Activated T-cell treated with anti-CD3 and anti-CD28 coated beads, Interleukin-2, amount 50 U/mL, for 4 hours (primary cell): ENCODE measurements at regions not wholly inside any gene's neighbourhood (a gene's known extent, or its start where the extent isn't known, plus 50 kb on each side); places are given as distances from the start of the nearest gene placed in this dataset.
"Not testable (repeated sequence)": the region's sequence is repeated elsewhere in the genome, so short reads cannot be mapped to it uniquely, and the experiment has no call there.

Source experiments
- ATAC-seq, 2 donors: fragments of 200-7000 bp; cut with Tn5 transposase; one replicate each; pipeline ENCODE4 v1.10.0; 2021
- DNase-seq: peaks from one replicate; pipeline ENCODE4 v3.0.0-alpha.2; 2020
- H3K27me3 Mint-ChIP-seq: one replicate; pipeline ENCODE4 v1.8.0; 2021; ENCODE audit warnings: low read depth, mixed read lengths
- H3K36me3 Mint-ChIP-seq: one replicate; pipeline ENCODE4 v1.8.0; 2022; ENCODE audit warnings: mixed read lengths; ENCODE audit not compliant: insufficient read depth
- H3K4me1 Mint-ChIP-seq: one replicate; pipeline ENCODE4 v1.8.0; 2021; ENCODE audit warnings: low read depth, mixed read lengths
- H3K4me3 Mint-ChIP-seq: one replicate; pipeline ENCODE4 v1.8.0; 2021; ENCODE audit warnings: mild to moderate bottlenecking, moderate library complexity, mixed read lengths
- H3K9me3 Mint-ChIP-seq: one replicate; pipeline ENCODE4 v1.8.0; 2021; ENCODE audit warnings: mixed read lengths

GRCh38 chrX:128581615-128582014 is 529.4 kb upstream of the ACTRT1 start:
- DNase-seq: no peak
- H3K4me1 Mint-ChIP-seq: no peaks in the 10 kb centered on the region
- no peaks in the 10 kb centered on the region for H3K36me3 Mint-ChIP-seq
- no peaks in the 10 kb centered on the region for H3K9me3 Mint-ChIP-seq
- H3K4me3 Mint-ChIP-seq: no peak overlapping the region
- no peaks in the 10 kb centered on the region for H3K27me3 Mint-ChIP-seq
- ATAC-seq: no peak

- no peak for ATAC-seq
- no peak for DNase-seq
- no peaks in the 10 kb centered on the region for H3K27me3 Mint-ChIP-seq
- H3K9me3 Mint-ChIP-seq: no peaks in the 10 kb centered on the region
- no peaks in the 10 kb centered on the region for H3K36me3 Mint-ChIP-seq
- no peaks in the 10 kb centered on the region for H3K4me1 Mint-ChIP-seq
- no peak overlapping the region for H3K4me3 Mint-ChIP-seq
Observed at GRCh38 chrX:128543114-128543513, 490.9 kb upstream of the ACTRT1 start.

DNA sequence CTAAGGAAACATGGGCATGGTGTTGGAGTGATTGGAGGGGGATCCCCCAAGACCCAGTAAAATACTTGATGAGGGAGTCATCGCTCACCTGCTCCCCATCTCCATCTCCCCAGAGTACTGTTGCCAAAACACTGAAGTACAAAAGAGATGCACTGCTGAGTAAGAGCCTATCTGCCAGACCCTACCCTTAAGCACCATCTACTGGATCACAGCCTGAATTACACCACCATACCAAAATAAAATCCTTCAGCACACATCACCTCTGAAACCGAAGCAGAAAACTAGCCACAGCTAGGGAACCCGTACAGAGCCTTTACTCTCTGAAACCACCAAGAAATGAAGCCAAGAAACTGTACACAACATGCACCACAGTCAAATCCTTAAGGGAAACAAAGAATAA is 466.3 kb upstream of the ACTRT1 start:
- no peak for ATAC-seq
- Mint-ChIP-seq H3K9me3 (no peaks in the 10 kb centered on the region), H3K27me3 (no peaks in the 10 kb centered on the region), H3K36me3 (no peaks in the 10 kb centered on the region), H3K4me3 (no peak overlapping the region), H3K4me1 (no peaks in the 10 kb centered on the region)
- no peak for DNase-seq

- Mint-ChIP-seq H3K4me1 (no peaks in the 10 kb centered on the region), H3K9me3 (no peaks in the 10 kb centered on the region), H3K36me3 (no peaks in the 10 kb centered on the region), H3K27me3 (no peaks in the 10 kb centered on the region), H3K4me3 (no peak overlapping the region)
- DNase-seq (no peak), ATAC-seq (no peak)
Observed at GRCh38 chrX:128517691-128518090, 465.5 kb upstream of the ACTRT1 start.

DNA sequence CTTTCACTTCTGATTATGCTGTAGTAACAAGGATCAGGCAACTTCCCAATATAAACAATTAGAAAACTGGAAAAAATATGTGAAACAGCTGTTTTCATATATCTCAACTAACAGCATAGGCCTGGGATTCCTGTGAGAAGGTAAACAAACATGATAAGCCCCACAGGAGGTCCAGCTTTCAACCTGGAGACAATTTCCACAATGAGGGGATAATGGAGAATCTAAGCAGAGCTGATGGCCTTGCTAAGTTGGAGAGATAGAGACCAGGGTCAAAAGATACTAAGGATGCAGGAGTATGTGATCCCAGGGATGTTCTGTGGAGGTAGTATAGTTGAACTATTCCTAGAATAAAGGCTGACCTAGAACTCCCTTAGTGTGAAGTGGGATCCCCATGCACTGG is 452.3 kb upstream of the ACTRT1 start:
- H3K4me1 Mint-ChIP-seq: no peaks in the 10 kb centered on the region
- no peaks in the 10 kb centered on the region for H3K9me3 Mint-ChIP-seq
- no peaks in the 10 kb centered on the region for H3K27me3 Mint-ChIP-seq
- no peak overlapping the region for H3K4me3 Mint-ChIP-seq
- DNase-seq: no peak
- no peaks in the 10 kb centered on the region for H3K36me3 Mint-ChIP-seq
- no peak for ATAC-seq

- Mint-ChIP-seq H3K36me3 (no peaks in the 10 kb centered on the region), H3K4me3 (no peak overlapping the region), H3K27me3 (no peaks in the 10 kb centered on the region), H3K9me3 (peaks cover 5% of the 10 kb centered on the region), H3K4me1 (no peaks in the 10 kb centered on the region)
- DNase-seq (no peak), ATAC-seq (no peak)
Observed at GRCh38 chrX:128464116-128464515, 411.9 kb upstream of the ACTRT1 start.

DNA sequence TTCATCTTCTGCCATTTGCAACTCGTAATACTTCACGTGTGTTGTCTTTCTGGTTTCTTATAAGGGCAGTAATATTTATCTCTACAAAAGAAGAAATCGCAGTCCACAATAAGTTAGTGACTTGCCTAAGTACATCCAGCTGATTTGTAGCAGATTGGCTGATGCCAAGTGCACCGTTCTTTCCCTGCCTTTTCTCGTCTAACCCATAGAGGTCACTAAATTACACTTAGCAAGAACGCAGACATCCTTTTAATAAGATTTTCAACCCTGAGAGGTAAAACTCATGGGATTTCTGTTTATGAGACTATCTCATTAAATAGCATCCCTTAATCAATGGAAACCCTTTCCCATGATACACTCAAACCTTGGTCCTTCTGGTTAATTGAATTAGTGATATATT is 408.6 kb upstream of the ACTRT1 start:
- Mint-ChIP-seq H3K27me3 (no peaks in the 10 kb centered on the region), H3K4me1 (no peaks in the 10 kb centered on the region), H3K4me3 (no peak overlapping the region), H3K36me3 (no peaks in the 10 kb centered on the region), H3K9me3 (peaks cover 3% of the 10 kb centered on the region)
- ATAC-seq: no peak
- DNase-seq: no peak

GRCh38 chrX:128458888-128459287 is 406.7 kb upstream of the ACTRT1 start:
- ATAC-seq: no peak
- DNase-seq: no peak
- peaks cover 7% of the 10 kb centered on the region for H3K9me3 Mint-ChIP-seq
- no peak overlapping the region for H3K4me3 Mint-ChIP-seq
- no peaks in the 10 kb centered on the region for H3K27me3 Mint-ChIP-seq
- H3K36me3 Mint-ChIP-seq: no peaks in the 10 kb centered on the region
- H3K4me1 Mint-ChIP-seq: no peaks in the 10 kb centered on the region

- Mint-ChIP-seq H3K4me1 (no peaks in the 10 kb centered on the region), H3K36me3 (no peaks in the 10 kb centered on the region), H3K4me3 (no peak overlapping the region), H3K9me3 (peaks cover 6% of the 10 kb centered on the region), H3K27me3 (no peaks in the 10 kb centered on the region)
- DNase-seq (no peak), ATAC-seq (no peak)
Observed at GRCh38 chrX:128457674-128458073, 405.5 kb upstream of the ACTRT1 start.

DNA sequence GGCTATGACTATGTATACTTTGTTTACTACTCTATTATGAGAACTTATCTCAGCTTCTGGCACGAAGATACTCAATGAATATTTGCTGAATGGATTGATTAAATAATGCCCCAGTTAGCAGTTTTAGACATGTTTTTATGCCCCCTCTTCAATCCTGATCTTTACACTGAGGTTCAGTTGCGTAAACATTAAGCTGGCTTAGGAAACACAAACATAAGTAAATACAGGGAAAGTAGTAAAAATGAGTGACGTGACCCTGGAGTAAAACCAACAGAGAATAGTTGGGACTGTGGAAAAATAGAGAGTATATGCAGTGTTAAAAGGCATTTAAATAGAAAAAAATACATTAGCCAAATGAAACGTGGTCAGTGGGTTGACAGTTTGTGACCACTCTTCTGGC is 387.0 kb upstream of the ACTRT1 start:
- H3K27me3 Mint-ChIP-seq: no peaks in the 10 kb centered on the region
- H3K4me3 Mint-ChIP-seq: no peak overlapping the region
- H3K9me3 Mint-ChIP-seq: no peaks in the 10 kb centered on the region
- ATAC-seq: no peak
- no peak for DNase-seq
- no peaks in the 10 kb centered on the region for H3K4me1 Mint-ChIP-seq
- H3K36me3 Mint-ChIP-seq: no peaks in the 10 kb centered on the region

DNA sequence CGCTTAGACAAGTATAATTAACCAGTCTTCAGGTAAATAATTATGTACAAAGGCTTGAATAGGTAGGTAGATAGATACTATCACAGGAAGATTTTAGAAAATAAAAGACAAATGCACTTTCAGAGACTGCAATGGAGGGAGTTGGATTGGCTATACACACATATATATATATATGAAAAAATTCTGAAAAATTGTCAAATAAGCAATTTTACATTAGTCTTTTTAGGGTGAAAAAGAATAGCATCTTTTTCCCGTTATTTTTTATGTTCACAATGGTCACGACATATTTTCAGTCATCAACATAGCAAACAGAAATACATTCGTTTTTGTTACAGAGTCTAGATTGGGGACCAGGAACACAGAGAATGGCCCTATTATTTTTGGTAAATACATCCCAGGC is 385.9 kb upstream of the ACTRT1 start:
- DNase-seq (no peak), ATAC-seq (no peak)
- Mint-ChIP-seq H3K27me3 (no peaks in the 10 kb centered on the region), H3K36me3 (no peaks in the 10 kb centered on the region), H3K4me3 (no peak overlapping the region), H3K9me3 (no peaks in the 10 kb centered on the region), H3K4me1 (no peaks in the 10 kb centered on the region)

GRCh38 chrX:128436397-128437103 is 384.3 kb upstream of the ACTRT1 start:
- H3K4me3 Mint-ChIP-seq: no peak overlapping the region
- no peak for DNase-seq
- ATAC-seq: no peak
- H3K27me3 Mint-ChIP-seq: no peaks in the 10 kb centered on the region
- H3K4me1 Mint-ChIP-seq: no peaks in the 10 kb centered on the region
- no peaks in the 10 kb centered on the region for H3K36me3 Mint-ChIP-seq
- H3K9me3 Mint-ChIP-seq: no peaks in the 10 kb centered on the region

DNA sequence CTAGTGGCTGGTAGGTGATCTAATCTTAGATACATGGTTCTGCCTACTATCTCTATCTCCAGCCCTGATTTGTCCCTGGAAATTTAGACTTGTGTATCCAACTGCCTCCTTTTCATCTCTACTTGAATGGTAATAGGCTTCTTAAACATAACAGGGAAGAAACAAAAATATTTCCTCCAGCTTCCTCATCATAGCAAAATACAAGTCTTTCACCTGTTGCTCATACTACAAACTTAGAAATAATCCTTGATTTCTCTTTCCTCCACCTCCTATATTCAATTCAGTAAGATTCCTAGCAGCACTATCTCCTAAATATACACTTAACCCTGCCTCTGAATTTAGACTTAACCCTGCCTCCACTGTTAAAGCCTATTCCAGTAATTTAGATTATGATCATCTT is 373.3 kb upstream of the ACTRT1 start:
- Mint-ChIP-seq H3K4me1 (no peaks in the 10 kb centered on the region), H3K27me3 (no peaks in the 10 kb centered on the region), H3K4me3 (no peak overlapping the region), H3K36me3 (no peaks in the 10 kb centered on the region), H3K9me3 (no peaks in the 10 kb centered on the region)
- no peak for ATAC-seq
- DNase-seq: no peak

- Mint-ChIP-seq H3K4me3 (no peak overlapping the region), H3K27me3 (no peaks in the 10 kb centered on the region), H3K36me3 (no peaks in the 10 kb centered on the region), H3K9me3 (no peaks in the 10 kb centered on the region), H3K4me1 (no peaks in the 10 kb centered on the region)
- no peak for ATAC-seq
- DNase-seq: no peak
Observed at GRCh38 chrX:128408842-128409241, 356.6 kb upstream of the ACTRT1 start.

- Mint-ChIP-seq H3K4me3 (no peak overlapping the region), H3K9me3 (no peaks in the 10 kb centered on the region), H3K27me3 (no peaks in the 10 kb centered on the region), H3K4me1 (no peaks in the 10 kb centered on the region), H3K36me3 (no peaks in the 10 kb centered on the region)
- DNase-seq (no peak), ATAC-seq (no peak)
Observed at GRCh38 chrX:128396601-128397000, 344.4 kb upstream of the ACTRT1 start.

- H3K4me3 Mint-ChIP-seq: not testable (repeated sequence)
Observed at GRCh38 chrX:128383846-128384245, 331.6 kb upstream of the ACTRT1 start.

More at GRCh38 chrX:128383846-128384245, 331.6 kb upstream of the ACTRT1 start:
- not testable (repeated sequence) for H3K36me3 Mint-ChIP-seq, H3K9me3 Mint-ChIP-seq, H3K27me3 Mint-ChIP-seq, H3K4me1 Mint-ChIP-seq, DNase-seq, ATAC-seq
